BJ (cell line): ENCODE measurements at regions not wholly inside any gene's neighbourhood (a gene's known extent, or its start where the extent isn't known, plus 50 kb on each side); places are given as distances from the start of the nearest gene placed in this dataset.

Experiments used
- CTCF ChIA-PET: fragments of 350-600 bp; formaldehyde crosslinking; extraction: SDS; loops from one replicate; lab custom pipeline; 2021; ENCODE audit warnings: antibody characterized with exemption, inconsistent platforms; lab: Yijun Ruan, JAX
- POLR2A ChIA-PET: fragments of 300-600 bp; sonication (Branson Sonifier 250); formaldehyde crosslinking; extraction: SDS; loops from one replicate; lab custom pipeline; 2021; ENCODE audit warnings: antibody characterized with exemption; lab: Charles Lee
- DNase-seq: peaks from one replicate; pipeline ENCODE4 v3.0.0-alpha.2; 2011; ENCODE audit warnings: low read depth
- H3K27me3 ChIP-seq: 2 replicates; pipeline ENCODE4 v1.6.0; 2011; ENCODE audit warnings: low read length; ENCODE audit not compliant: control insufficient read depth, insufficient read depth
- H3K36me3 ChIP-seq: 2 replicates; pipeline ENCODE4 v1.5.1; 2011; ENCODE audit warnings: low read length; ENCODE audit not compliant: control insufficient read depth, insufficient read depth
- H3K4me3 ChIP-seq: 2 replicates; pipeline ENCODE4 v1.5.1; 2011; ENCODE audit warnings: low read depth, mild to moderate bottlenecking, control low read depth, low read length
- CTCF ChIP-seq: IDR thresholded peaks from 2 replicates; pipeline ENCODE4 v1.5.1; 2011; ENCODE audit warnings: low read depth, mild to moderate bottlenecking, control low read depth, inconsistent platforms, low read length, moderate library complexity; ENCODE audit not compliant: insufficient read depth

DNA sequence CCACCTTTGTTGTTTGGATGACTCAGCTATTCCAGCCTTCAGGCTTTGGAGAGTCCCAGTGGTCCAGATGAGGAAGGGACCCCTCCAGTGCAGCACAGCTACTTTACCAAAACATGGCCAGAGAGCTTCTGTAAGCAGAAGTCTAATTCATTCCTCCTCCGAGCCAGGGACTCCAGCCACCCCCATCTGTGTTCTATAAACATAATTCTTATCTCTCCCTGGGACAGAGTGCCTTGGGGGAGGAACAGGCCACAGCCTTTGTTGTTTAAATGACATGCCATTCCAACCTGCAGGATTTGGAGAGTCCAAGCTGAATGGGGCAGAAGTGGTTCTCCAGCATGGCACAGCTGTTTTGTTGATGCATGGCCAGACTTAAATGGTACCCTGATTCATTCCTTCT is 994.0 kb downstream of the TRHDE start:
- H3K4me3 ChIP-seq = no peak overlapping the region
- ChIA-PET POLR2A (no interaction called here), CTCF (no interaction called here)

GRCh38 chr12:73274976-73275375 is 1002.8 kb downstream of the TRHDE start:
- ChIA-PET CTCF (no interaction called here), POLR2A (no interaction called here)
- Histone ChIP-seq H3K36me3 (no peaks in the 10 kb centered on the region), H3K4me3 (no peak overlapping the region), H3K27me3 (no peaks in the 10 kb centered on the region)
- TF ChIP-seq CTCF = no peak
- DNase-seq = no peak

More for the DNA sequence above, 994.0 kb downstream of the TRHDE start:
- Histone ChIP-seq H3K27me3 (no peaks in the 10 kb centered on the region), H3K36me3 (no peaks in the 10 kb centered on the region)
- no peak for DNase-seq
- TF ChIP-seq CTCF = no peak

DNA sequence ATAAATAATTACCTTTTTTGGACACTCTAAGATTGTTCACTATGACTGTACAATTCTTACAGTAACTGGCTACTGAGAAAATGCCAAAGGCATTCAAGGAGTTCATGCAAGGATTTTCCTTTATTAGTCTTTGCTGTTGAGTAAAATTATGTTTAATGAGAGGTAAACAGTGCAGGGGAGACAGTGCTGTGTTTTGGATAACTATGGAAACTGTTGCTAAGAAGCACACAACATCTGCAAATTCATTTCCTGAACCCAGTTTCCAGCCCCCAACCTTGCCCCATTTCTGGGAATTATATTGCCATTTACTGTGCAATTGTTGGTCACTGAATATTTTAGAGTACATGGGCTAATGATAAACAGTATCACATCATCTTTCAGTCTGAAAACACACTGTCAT is 1005.8 kb downstream of the TRHDE start:
- ChIA-PET CTCF (no interaction called here), POLR2A (no interaction called here)
- Histone ChIP-seq H3K36me3 (no peaks in the 10 kb centered on the region), H3K27me3 (no peaks in the 10 kb centered on the region), H3K4me3 (no peak overlapping the region)
- no peak for TF ChIP-seq CTCF
- DNase-seq = no peak

- CTCF ChIA-PET = interaction anchor here (0.9 kb wide), 1 partner anchor 24 kb away, joined by 3 read pairs; no protein-coding TSS in a partner anchor
- H3K27me3 ChIP-seq = no peaks in the 10 kb centered on the region
- DNase-seq = no peak
Measured at GRCh38 chr12:73301530-73301929, 1029.4 kb downstream of the TRHDE start.

DNA sequence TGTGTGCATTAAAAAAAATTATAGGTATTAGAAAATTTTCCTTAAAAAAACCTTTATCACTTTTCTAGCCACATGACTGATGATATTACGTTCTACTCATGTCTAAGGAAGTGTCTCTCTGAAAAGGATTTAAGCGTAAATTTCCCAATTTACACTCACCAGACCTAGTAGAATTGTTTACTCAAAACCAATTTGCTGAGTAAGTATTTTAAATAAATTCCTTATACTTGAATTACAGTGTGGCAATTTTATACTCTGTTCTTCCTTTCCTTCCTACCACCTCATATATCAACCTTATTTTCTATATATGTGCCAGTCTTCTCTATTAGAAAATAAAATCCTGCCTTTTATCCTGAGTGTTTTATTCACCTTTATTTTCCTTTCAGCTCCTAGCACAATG is 1035.1 kb downstream of the TRHDE start:
- POLR2A ChIA-PET = no interaction called here
- DNase-seq = no peak
- H3K36me3 ChIP-seq = no peaks in the 10 kb centered on the region
- no peak overlapping the region for H3K4me3 ChIP-seq
- TF ChIP-seq CTCF = no peak
- CTCF ChIA-PET = no interaction called here
- H3K27me3 ChIP-seq = no peaks in the 10 kb centered on the region

More at GRCh38 chr12:73301530-73301929, 1029.4 kb downstream of the TRHDE start:
- no peak for TF ChIP-seq CTCF
- Histone ChIP-seq H3K4me3 (no peak overlapping the region), H3K36me3 (no peaks in the 10 kb centered on the region)
- POLR2A ChIA-PET = no interaction called here
